Cardiac fibroblast (primary cell): ENCODE measurements at regions not wholly inside any gene's neighbourhood (a gene's known extent, or its start where the extent isn't known, plus 50 kb on each side); places are given as distances from the start of the nearest gene placed in this dataset.

Experiments used
- DNase-seq, 2 donors: peaks; one replicate each; pipeline versions ENCODE4 v3.0.0 to v3.0.0-alpha.2; 2010; ENCODE audit warnings: low read depth in 2 of 2
- H3K4me3 ChIP-seq, 2 donors: replicated peaks in 1 of 2; 1 replicate in 1 of 2; 2 replicates in 1 of 2; pipeline ENCODE4 v1.5.1; 2011; ENCODE audit warnings: low read depth in 2 of 2, low read length in 2 of 2, mild to moderate bottlenecking in 2 of 2, moderate library complexity in 1 of 2
- TF ChIP-seq, protein P1 (sequence below): IDR thresholded peaks from one replicate; pipeline ENCODE4 v1.5.1; 2011; ENCODE audit warnings: low read depth, mild to moderate bottlenecking, low read length, inconsistent platforms

DNA sequence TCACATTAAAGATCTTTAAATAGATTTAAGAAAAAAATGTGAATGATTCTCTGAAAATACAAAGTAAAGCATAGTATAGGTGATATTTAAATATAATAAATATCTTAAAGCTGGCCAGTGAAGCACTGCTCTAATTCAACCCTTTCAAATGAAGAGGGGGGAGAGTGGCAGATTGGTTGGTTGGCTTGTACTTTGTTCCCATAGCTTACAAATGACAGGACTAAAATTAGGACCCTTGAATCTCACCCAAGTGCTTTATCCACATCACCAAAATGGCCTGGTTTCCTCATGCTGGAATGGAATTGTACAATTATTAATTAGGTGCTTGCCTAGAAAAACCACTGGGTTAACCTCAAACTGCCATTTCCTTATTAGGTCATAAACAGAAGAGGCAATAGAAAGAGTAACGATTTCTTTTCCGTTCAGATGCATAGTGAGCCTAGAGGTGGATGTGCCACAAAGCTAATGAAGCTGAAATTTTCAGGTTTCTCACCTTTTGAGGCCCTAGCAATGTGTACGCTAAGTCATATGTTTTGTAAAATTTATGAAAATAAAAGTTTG lies 354.5 kb upstream of the CDH6 start:
- H3K4me3 ChIP-seq, result no peak overlapping the region
- DNase-seq, result no peak
- TF ChIP-seq, protein P1, sequence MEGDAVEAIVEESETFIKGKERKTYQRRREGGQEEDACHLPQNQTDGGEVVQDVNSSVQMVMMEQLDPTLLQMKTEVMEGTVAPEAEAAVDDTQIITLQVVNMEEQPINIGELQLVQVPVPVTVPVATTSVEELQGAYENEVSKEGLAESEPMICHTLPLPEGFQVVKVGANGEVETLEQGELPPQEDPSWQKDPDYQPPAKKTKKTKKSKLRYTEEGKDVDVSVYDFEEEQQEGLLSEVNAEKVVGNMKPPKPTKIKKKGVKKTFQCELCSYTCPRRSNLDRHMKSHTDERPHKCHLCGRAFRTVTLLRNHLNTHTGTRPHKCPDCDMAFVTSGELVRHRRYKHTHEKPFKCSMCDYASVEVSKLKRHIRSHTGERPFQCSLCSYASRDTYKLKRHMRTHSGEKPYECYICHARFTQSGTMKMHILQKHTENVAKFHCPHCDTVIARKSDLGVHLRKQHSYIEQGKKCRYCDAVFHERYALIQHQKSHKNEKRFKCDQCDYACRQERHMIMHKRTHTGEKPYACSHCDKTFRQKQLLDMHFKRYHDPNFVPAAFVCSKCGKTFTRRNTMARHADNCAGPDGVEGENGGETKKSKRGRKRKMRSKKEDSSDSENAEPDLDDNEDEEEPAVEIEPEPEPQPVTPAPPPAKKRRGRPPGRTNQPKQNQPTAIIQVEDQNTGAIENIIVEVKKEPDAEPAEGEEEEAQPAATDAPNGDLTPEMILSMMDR, result no peak

DNA sequence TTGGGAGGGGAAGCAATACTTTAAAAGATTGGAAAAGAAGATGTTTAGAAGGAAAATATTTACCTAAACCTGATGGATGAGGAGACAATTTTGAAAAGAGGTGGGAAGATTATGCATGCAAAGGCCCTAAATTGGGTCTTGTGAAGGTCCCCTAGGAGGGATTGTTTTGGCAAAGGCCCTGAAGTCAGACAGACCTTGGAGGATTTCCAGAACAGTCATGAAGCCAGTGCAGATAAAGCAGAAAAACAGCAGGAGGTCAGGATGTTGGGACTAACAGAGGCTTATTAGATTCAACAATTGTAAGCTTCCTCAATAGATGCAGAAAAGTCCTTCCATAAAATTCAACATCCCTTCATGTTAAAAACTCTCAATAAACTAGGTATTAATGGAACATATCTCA lies 361.0 kb upstream of the CDH6 start:
- TF ChIP-seq, protein P1, result no peak
- no peak for DNase-seq
- no peak overlapping the region for H3K4me3 ChIP-seq

DNA sequence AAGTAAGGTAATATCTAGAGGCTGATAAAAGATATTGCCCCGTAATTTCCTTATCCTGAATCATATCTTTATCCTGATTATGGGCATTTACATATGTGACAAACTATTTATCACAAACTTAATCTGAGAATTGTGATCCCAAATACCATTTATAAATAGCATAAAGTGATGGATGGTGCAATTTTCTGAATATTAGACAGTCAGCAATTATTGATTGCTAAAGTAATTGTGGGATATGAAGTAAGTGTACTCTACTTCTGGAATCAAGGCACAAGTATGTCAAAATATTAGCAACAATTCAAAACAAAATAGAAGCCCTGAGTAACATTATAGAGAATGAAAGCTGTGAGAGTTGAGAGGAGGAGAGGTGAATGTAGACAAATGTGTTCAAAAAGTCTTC lies 361.9 kb upstream of the CDH6 start:
- TF ChIP-seq, protein P1, result no peak
- no peak overlapping the region for H3K4me3 ChIP-seq
- no peak for DNase-seq

DNA sequence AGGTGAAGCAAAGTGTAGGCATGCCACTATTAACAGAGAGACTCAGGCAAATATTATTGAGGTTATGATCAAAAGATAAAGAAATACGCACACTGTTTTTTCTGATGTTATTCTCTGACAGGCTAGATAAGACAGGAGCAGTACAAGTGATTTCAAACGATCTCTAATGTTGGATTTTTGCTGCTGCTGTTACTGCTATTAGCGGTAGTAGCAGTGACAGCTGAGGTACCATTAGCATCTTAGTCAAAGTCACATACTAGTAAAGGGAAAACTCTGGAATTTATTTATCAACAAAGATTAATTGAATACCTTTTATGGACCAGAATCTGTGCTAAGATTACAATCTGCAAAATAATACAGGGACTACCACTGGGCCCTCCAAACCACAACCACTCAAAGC lies 362.4 kb upstream of the CDH6 start:
- DNase-seq, result no peak
- H3K4me3 ChIP-seq, result no peak overlapping the region
- TF ChIP-seq, protein P1, result no peak

DNA sequence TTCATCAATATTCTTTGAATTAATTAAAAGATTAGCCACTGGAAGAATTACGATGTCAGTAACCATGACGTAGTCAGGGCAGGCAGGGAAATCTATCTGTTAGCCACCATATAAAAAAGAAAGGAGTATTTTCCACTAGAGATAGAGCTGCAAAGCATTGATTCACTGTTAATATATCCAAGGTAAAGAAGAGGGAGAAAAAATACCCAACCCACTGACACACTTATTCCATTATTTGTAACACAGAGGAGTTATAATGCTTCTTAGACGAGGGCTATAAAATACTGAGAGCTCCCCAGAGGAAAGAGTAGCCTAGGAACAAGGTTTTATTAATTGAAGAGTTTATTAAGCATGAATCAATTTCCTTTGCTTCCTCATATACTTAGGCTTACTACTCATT lies 382.2 kb upstream of the CDH6 start:
- TF ChIP-seq, protein P1, result no peak
- DNase-seq, result no peak
- no peak overlapping the region for H3K4me3 ChIP-seq

DNA sequence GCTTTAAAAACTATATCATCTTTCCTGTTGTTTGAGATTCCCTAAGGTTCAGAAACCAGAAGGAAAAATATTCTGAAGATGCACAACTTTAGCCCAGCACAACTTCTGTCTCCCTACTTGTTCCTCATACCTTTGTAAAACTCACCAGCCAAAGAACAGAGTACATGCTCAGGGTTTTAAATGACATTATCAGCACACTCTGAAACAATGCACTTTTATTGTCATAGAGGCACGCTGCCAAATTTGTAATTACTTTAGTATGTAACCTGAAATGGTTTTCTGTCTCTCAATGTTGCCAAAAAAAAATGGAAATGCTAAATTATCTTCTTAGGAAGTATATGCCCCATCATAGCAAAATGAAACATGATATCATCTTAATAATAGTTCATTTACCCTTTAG lies 383.6 kb upstream of the CDH6 start:
- DNase-seq, result no peak
- TF ChIP-seq, protein P1, result no peak
- H3K4me3 ChIP-seq, result no peak overlapping the region

DNA sequence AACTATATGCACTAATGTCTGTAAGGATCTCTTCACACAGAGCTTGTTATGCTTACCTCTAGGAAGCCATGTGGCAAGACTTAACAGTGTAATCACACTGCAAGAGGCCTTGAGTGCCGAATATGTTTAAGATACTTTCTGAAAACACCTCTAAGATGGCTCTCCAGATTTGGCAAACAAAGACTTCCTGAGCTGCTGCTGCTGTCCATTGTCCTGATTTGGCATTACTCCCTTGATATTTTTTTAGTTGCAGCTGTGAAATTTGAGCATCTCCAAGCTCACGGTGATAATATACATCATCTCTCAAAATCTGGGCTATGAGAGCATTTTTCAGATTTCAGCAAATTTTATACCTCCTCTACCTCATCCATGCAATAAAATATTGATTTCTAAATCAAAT lies 384.5 kb upstream of the CDH6 start:
- peak; percentile 3 to 31 for DNase-seq
- TF ChIP-seq, protein P1, result no peak
- no peak overlapping the region for H3K4me3 ChIP-seq
